ENCODE measurements at regions not wholly inside any gene's neighbourhood (a gene's known extent, or its start where the extent isn't known, plus 50 kb on each side); places are given as distances from the start of the nearest gene placed in this dataset.
"Not testable (repeated sequence)": the region's sequence is repeated elsewhere in the genome, so short reads cannot be mapped to it uniquely, and the experiment has no call there.

DNA sequence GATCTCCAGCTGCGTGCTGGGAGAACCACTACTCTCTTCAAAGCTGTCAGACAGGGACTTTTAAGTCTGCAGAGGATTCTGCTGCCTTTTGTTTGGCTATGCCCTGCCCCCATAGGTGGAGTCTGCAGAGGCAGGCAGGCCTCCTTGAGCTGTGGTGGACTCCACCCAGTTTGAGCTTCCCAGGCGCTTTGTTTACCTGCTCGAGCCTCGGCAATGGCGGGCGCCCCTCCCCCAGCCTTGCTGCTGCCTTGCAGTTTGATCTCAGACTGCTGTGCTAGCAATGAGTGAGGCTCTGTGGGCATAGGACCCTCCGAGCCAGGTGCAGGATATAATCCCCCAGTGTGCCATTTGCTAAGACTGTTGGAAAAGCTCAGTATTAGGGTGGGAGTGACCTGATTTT lies 149.5 kb downstream of the KIF4B start:
- H3K27me3 Mint-ChIP-seq; H3K9me3 Mint-ChIP-seq; H3K27ac Mint-ChIP-seq; POLR2A ChIA-PET; DNase-seq; H3K4me1 Mint-ChIP-seq (ENCODE audit: low read depth); CTCF ChIA-PET; H3K4me3 Mint-ChIP-seq; H3K36me3 Mint-ChIP-seq; intact Hi-C loops (cut with micrococcal nuclease): not testable (repeated sequence)

DNA sequence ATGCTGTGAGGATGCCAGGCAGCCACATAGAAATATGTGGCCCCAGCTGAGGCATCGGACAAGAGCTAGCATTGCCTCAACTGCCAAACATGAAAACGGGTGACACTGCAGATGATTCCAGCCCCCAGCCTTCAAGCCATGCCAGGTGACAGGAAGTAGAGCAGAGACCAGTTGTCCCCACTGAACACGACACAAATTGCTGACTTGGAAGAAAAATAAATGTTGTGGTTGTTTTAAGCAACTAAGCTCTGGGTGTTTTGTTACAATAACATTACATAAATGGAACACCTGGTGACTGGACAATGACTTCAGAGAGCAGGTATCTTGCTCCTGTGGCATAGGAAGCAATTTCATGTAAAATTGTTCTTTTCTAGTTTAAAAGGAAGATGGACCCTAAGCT lies 154.2 kb downstream of the KIF4B start:
- Mint-ChIP-seq H3K27me3 (peaks cover 1% of the 10 kb centered on the region), H3K27ac (no peak overlapping the region), H3K4me3 (no peak overlapping the region), H3K9me3 (peaks cover 4% of the 10 kb centered on the region), H3K36me3 (no peaks in the 10 kb centered on the region), H3K4me1 (ENCODE audit: low read depth) (no peaks in the 10 kb centered on the region)
- ChIA-PET POLR2A (no interaction called here), CTCF (no interaction called here)
- DNase-seq: no peak
- intact Hi-C loops (cut with micrococcal nuclease): no loop called here

DNA sequence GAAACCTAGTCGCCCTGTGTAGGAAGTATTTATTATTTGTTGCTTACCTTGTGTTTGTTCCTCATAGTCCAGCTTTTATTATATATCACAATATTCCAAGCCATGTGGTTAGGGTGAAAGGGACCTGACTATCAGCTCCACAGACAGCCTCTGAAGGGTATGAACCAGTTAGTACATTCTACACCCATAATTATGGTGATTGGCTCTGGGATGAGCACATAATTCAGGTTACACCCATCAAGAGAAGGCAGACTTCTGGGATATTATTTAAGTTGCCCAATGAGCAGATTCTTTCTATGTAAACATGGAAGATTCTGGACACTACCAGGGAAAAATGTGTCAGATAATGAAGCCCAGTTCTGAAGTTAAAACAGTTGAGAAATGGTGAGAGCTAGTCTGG lies 168.0 kb downstream of the KIF4B start:
- Mint-ChIP-seq H3K27me3 (no peaks in the 10 kb centered on the region), H3K36me3 (no peaks in the 10 kb centered on the region), H3K9me3 (peaks cover 7% of the 10 kb centered on the region), H3K4me1 (ENCODE audit: low read depth) (no peaks in the 10 kb centered on the region), H3K27ac (no peak overlapping the region), H3K4me3 (no peak overlapping the region)
- CTCF ChIA-PET: no interaction called here
- intact Hi-C loops (cut with micrococcal nuclease): no loop called here
- POLR2A ChIA-PET: no interaction called here
- DNase-seq: no peak

DNA sequence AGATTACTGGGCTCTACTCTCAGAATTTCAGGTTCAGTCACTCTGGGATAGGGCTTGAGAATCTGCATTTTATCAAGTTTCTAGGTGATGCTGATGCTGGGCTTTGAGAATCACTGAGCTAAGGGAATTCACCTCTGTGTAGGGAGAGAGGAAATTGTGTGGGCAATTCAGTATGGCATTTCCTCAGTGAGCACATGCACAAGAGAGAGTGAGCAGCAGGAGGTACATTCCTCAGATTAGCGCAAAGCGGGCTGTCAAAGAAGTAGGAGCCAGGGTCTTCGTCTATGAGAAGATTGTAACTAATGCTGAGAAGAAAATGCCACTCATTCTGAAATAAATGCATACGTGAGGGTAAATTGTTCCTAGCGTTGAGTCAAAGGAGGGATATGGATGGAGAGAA lies 175.9 kb downstream of the KIF4B start:
- Mint-ChIP-seq H3K36me3 (no peaks in the 10 kb centered on the region), H3K27me3 (peaks cover 1% of the 10 kb centered on the region), H3K27ac (no peak overlapping the region), H3K9me3 (peaks cover 4% of the 10 kb centered on the region), H3K4me1 (ENCODE audit: low read depth) (no peaks in the 10 kb centered on the region), H3K4me3 (no peak overlapping the region)
- intact Hi-C loops (cut with micrococcal nuclease): no loop called here
- DNase-seq: no peak
- CTCF ChIA-PET: no interaction called here
- POLR2A ChIA-PET: no interaction called here

DNA sequence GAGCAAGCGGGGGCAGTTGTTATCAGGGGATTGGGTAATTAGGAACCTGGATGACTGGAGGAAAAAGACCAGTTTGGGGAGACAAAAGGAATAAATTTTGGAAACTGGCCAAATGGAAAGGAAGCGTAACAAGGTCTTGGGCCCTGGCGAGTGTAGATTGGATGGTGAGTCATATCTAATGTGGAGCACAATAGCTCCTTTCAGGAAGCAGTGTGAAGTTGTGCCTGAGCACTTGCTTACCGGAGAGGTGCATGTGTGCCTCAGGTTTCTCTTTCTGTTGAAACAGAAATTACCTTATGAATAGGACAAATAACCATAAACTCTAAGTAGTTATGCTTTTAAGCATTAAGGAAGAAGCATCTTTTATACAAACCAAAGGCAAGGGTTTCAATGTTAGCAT lies 176.4 kb downstream of the KIF4B start:
- H3K36me3 Mint-ChIP-seq: no peaks in the 10 kb centered on the region
- H3K27ac Mint-ChIP-seq: no peak overlapping the region
- no peaks in the 10 kb centered on the region for H3K4me1 Mint-ChIP-seq (ENCODE audit: low read depth)
- POLR2A ChIA-PET: no interaction called here
- H3K27me3 Mint-ChIP-seq: peaks cover 1% of the 10 kb centered on the region
- CTCF ChIA-PET: no interaction called here
- no peak for DNase-seq
- peaks cover 2% of the 10 kb centered on the region for H3K9me3 Mint-ChIP-seq
- intact Hi-C loops (cut with micrococcal nuclease): no loop called here
- no peak overlapping the region for H3K4me3 Mint-ChIP-seq

DNA sequence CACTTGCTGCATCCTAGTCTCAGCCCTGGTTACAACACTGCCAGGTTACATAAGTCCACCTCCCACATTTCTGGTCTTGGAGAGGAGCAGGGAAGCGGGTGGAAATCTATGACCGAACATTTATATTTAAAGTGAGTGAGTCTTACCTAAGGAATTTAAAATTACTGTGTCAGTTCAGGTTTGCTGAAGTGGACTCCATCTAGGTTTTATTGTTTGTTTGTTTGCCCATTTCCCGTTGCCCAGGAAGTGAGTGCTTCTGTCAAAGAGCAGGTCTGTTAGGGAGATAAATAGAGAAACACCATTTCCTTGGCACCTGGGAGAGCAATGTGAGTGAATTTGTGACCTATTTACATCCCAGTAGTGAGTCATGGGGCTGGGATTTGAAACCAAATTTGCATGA lies 179.5 kb downstream of the KIF4B start:
- no peak for DNase-seq
- Mint-ChIP-seq H3K36me3 (no peaks in the 10 kb centered on the region), H3K4me3 (no peak overlapping the region), H3K4me1 (ENCODE audit: low read depth) (no peaks in the 10 kb centered on the region), H3K27ac (no peak overlapping the region), H3K9me3 (no peaks in the 10 kb centered on the region), H3K27me3 (peaks cover 1% of the 10 kb centered on the region)
- ChIA-PET POLR2A (no interaction called here), CTCF (no interaction called here)
- intact Hi-C loops (cut with micrococcal nuclease): no loop called here

DNA sequence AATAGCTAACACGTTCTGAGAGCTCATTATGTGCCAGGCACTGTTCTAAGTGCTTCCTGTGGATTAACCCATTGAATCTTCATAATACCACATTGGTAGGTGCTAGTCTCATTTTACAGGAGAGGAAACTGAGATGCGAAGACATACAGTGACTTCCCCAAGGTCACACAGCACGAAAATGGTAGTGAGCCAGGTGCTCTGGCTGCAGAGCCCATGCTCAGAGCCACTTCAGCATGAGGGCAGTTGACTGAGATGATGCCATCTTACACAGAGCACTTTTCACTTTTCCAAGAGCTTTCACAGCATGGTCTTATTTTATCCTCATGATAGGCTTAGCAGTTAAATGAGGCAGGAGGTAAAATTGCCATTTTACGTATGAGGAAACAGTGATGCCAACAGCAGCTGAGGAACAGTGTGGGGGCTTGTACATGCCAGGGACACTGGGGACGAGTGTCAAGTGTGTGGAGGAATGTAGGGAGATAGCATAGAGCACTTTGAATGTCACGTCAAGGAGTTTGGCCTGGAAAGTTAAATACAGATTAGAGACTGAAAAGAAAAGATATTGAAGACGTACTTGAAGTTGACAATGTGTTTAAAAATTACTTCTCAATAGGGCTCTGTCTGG lies 180.0 kb downstream of the KIF4B start:
- CTCF ChIA-PET: no interaction called here
- POLR2A ChIA-PET: no interaction called here
- H3K27ac Mint-ChIP-seq: no peak overlapping the region
- no peaks in the 10 kb centered on the region for H3K9me3 Mint-ChIP-seq
- DNase-seq: no peak
- peaks cover 1% of the 10 kb centered on the region for H3K27me3 Mint-ChIP-seq
- no peaks in the 10 kb centered on the region for H3K4me1 Mint-ChIP-seq (ENCODE audit: low read depth)
- intact Hi-C loops (cut with micrococcal nuclease): no loop called here
- no peak overlapping the region for H3K4me3 Mint-ChIP-seq
- no peaks in the 10 kb centered on the region for H3K36me3 Mint-ChIP-seq

DNA sequence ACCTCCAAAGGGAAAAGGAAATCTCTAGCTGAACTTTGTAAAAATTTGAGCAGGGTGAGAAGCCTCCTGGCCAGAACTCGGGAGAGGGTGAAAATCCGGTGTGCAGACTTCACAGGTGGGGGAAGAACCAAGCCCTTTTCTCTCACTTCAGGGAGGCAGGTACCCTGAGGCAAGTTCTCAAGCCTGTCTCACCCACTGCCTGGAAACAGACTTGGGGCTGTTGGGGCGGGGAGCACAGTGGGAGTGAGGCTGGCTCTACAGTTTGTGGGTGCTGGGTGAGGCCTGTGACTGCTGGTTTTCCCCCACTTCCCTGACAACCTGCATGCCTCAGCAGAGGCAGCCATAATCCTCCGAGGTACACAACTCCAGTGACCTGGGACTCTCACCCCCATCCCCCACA lies 187.1 kb downstream of the KIF4B start:
- CTCF ChIA-PET: no interaction called here
- intact Hi-C loops (cut with micrococcal nuclease): no loop called here
- no peak for DNase-seq
- Mint-ChIP-seq H3K4me1 (ENCODE audit: low read depth) (no peaks in the 10 kb centered on the region), H3K27ac (no peak overlapping the region), H3K9me3 (peaks cover 12% of the 10 kb centered on the region), H3K36me3 (no peaks in the 10 kb centered on the region), H3K27me3 (no peaks in the 10 kb centered on the region), H3K4me3 (no peak overlapping the region)
- POLR2A ChIA-PET: no interaction called here

DNA sequence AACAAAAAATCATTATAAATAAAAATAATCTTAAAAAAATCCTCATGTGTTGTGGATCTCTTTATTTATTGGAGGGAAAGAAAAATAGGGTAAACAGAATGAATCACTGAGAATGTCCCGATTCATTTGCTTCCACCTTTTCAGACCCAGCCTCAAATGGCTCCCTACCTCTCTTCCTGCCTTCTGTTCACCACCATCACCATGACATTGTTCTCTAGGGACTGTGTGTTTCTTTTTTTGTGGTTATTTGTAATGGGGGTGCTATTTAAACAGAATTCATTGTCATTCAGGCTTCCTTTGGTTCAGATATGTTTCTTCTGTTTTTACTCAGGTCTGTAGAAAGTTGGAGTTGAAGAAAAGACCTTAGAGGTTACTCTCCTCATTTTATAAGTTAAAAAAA lies 198.2 kb downstream of the KIF4B start:
- H3K27me3 Mint-ChIP-seq: no peaks in the 10 kb centered on the region
- no peaks in the 10 kb centered on the region for H3K9me3 Mint-ChIP-seq
- no peaks in the 10 kb centered on the region for H3K36me3 Mint-ChIP-seq
- H3K27ac Mint-ChIP-seq: no peak overlapping the region
- DNase-seq: no peak
- intact Hi-C loops (cut with micrococcal nuclease): no loop called here
- ChIA-PET CTCF (no interaction called here), POLR2A (no interaction called here)
- no peaks in the 10 kb centered on the region for H3K4me1 Mint-ChIP-seq (ENCODE audit: low read depth)
- no peak overlapping the region for H3K4me3 Mint-ChIP-seq

DNA sequence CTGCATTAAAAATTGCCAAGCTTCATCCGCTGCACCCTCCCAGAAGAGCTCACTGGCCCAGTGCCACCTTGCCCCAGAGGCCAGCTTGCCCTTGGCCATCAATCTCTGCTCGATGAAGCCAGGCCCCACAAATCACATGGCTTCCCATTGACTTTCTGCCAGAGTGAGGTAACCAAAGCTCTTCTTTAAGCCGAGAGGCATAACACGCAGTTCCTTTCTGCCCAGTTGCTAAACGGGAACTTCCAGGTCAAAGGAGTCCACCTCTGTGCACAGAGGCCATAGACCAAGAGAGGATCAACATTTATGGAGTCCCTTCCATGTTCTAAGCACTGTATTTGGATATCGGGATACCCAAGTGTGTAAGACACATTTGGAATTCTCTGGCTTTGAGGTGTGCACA lies 208.8 kb downstream of the KIF4B start:
- Mint-ChIP-seq H3K9me3 (peaks cover 6% of the 10 kb centered on the region), H3K4me1 (ENCODE audit: low read depth) (no peaks in the 10 kb centered on the region)

DNA sequence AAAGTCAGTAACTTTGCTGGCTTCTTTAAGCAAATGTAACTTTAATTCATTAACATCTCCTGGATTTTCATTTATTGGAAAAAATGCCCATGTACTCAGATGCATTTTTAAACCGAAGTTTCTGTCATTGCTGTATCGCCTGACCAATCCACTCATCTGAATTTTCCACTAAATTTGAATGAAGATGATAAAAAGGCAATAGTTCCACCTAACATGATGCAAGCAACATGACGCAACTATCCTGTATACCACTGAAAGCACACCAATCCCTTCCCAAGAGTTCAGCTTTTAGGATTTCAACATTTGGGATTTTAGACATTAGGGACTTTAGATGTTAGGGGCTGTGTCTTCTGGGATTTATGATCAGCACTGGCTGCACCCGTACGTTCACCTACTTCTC lies 215.6 kb downstream of the KIF4B start:
- Mint-ChIP-seq H3K36me3 (no peaks in the 10 kb centered on the region), H3K27ac (no peak overlapping the region), H3K4me3 (no peak overlapping the region), H3K27me3 (no peaks in the 10 kb centered on the region), H3K4me1 (ENCODE audit: low read depth) (no peaks in the 10 kb centered on the region), H3K9me3 (peaks cover 10% of the 10 kb centered on the region)
- POLR2A ChIA-PET: no interaction called here
- intact Hi-C loops (cut with micrococcal nuclease): no loop called here
- no peak for DNase-seq
- CTCF ChIA-PET: no interaction called here

More for the DNA sequence above, 208.8 kb downstream of the KIF4B start:
- Mint-ChIP-seq H3K4me3 (no peak overlapping the region), H3K36me3 (no peaks in the 10 kb centered on the region), H3K27ac (no peak overlapping the region), H3K27me3 (no peaks in the 10 kb centered on the region)
- intact Hi-C loops (cut with micrococcal nuclease): no loop called here
- ChIA-PET POLR2A (no interaction called here), CTCF (interaction anchor here (0.6 kb wide), 1 partner anchor 26 kb away, joined by 3 read pairs; no protein-coding TSS in a partner anchor)
- DNase-seq: no peak

DNA sequence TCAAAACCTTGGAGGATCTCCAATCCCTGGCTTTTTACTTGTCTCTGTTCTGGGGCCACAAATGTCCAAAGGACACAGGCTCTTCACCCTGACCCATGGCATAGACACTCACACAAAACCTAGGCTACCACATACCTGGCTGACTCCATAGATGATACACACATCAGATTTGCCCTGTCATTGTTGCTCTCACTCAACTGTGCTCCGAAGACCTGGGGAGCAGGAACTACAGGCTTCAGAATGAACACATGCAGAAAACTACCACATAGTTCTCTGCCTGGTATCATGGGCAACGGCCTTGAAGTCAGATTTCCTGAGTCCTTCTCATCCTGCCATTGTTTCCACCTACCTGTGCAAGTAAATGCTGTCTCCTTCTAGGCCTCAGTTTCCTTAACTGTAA lies 226.2 kb downstream of the KIF4B start:
- no peaks in the 10 kb centered on the region for H3K27me3 Mint-ChIP-seq
- DNase-seq: no peak
- intact Hi-C loops (cut with micrococcal nuclease): no loop called here
- peaks cover 10% of the 10 kb centered on the region for H3K9me3 Mint-ChIP-seq
- H3K36me3 Mint-ChIP-seq: no peaks in the 10 kb centered on the region
- CTCF ChIA-PET: no interaction called here
- POLR2A ChIA-PET: no interaction called here
- no peaks in the 10 kb centered on the region for H3K4me1 Mint-ChIP-seq (ENCODE audit: low read depth)
- no peak overlapping the region for H3K27ac Mint-ChIP-seq
- no peak overlapping the region for H3K4me3 Mint-ChIP-seq

DNA sequence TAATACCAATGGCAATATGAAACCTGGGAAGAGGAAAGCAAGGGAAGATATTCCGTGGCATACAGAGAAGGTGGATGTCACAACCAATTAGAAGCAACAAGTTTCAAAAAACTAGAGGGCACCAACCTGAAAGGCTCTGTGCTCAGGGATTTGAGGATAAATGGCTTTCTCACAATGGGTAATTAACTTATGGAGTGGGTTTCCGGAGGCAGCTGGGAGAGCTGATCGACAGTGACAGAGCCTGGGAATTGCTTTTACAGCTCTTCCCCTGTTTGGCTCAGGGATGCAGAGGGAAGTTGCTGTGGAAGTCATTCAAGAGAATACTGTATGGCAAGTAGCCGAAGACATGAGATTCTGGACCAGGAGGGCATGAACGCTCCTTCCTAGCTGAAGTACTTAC lies 237.0 kb downstream of the KIF4B start:
- H3K27me3 Mint-ChIP-seq: peaks cover 3% of the 10 kb centered on the region
- no peak overlapping the region for H3K27ac Mint-ChIP-seq
- DNase-seq: no peak
- H3K4me1 Mint-ChIP-seq (ENCODE audit: low read depth): no peaks in the 10 kb centered on the region
- intact Hi-C loops (cut with micrococcal nuclease): no loop called here
- H3K9me3 Mint-ChIP-seq: no peaks in the 10 kb centered on the region
- CTCF ChIA-PET: no interaction called here
- no peak overlapping the region for H3K4me3 Mint-ChIP-seq
- H3K36me3 Mint-ChIP-seq: no peaks in the 10 kb centered on the region
- POLR2A ChIA-PET: no interaction called here

DNA sequence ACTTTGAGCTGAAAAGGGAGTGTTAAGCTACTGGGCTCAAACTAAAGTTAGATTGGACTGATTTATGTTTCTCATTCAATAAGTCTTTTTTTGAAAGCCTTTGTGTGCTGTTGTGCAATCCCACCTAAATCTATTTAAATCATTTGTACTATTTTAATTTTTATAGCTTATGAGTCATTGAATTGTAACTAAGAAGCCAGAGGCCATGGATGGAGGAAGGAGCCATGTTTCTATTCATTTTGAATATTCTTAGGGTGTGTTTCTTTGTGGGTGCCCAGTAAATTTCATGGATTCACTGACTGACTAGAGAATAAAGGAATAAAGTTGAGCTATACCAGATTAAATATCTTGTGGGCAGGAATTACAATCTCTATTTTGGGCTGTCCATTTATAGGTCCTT lies 238.5 kb downstream of the KIF4B start:
- Mint-ChIP-seq H3K27me3 (peaks cover 4% of the 10 kb centered on the region), H3K36me3 (no peaks in the 10 kb centered on the region), H3K9me3 (no peaks in the 10 kb centered on the region), H3K4me3 (no peak overlapping the region), H3K4me1 (ENCODE audit: low read depth) (no peaks in the 10 kb centered on the region), H3K27ac (no peak overlapping the region)
- intact Hi-C loops (cut with micrococcal nuclease): no loop called here
- ChIA-PET POLR2A (no interaction called here), CTCF (no interaction called here)
- no peak for DNase-seq

Data from activated CD4-positive, alpha-beta memory T cell treated with anti-CD3 and anti-CD28 coated beads for 36 hours (primary cell).